Endothelial cell (in vitro differentiated cells): ENCODE measurements at regions not wholly inside any gene's neighbourhood (a gene's known extent, or its start where the extent isn't known, plus 50 kb on each side); places are given as distances from the start of the nearest gene placed in this dataset.
"Not testable (repeated sequence)": the region's sequence is repeated elsewhere in the genome, so short reads cannot be mapped to it uniquely, and the experiment has no call there.

Experiments used
- DNase-seq: peaks from one replicate; pipeline ENCODE4 v3.0.0; 2021; ENCODE audit warnings: low spot score
- H3K27ac Mint-ChIP-seq: one replicate; pipeline ENCODE4 v1.8.0; 2021; ENCODE audit warnings: mixed read lengths, inconsistent platforms; ENCODE audit not compliant: unreplicated experiment
- H3K27me3 Mint-ChIP-seq: one replicate; pipeline ENCODE4 v1.8.0; 2021; ENCODE audit warnings: mild to moderate bottlenecking, moderate library complexity, mixed read lengths, inconsistent platforms; ENCODE audit not compliant: unreplicated experiment
- H3K36me3 Mint-ChIP-seq: one replicate; pipeline ENCODE4 v1.8.0; 2021; ENCODE audit warnings: mild to moderate bottlenecking, low read depth, mixed read lengths, inconsistent platforms; ENCODE audit not compliant: unreplicated experiment
- H3K4me1 Mint-ChIP-seq: one replicate; pipeline ENCODE4 v1.8.0; 2021; ENCODE audit warnings: mild to moderate bottlenecking, mixed read lengths, inconsistent platforms; ENCODE audit not compliant: unreplicated experiment
- H3K4me3 Mint-ChIP-seq: one replicate; pipeline ENCODE4 v1.8.0; 2021; ENCODE audit warnings: mild to moderate bottlenecking, mixed read lengths, inconsistent platforms; ENCODE audit not compliant: unreplicated experiment
- H3K9me3 Mint-ChIP-seq: one replicate; pipeline ENCODE4 v1.8.0; 2021; ENCODE audit warnings: mixed read lengths, inconsistent platforms; ENCODE audit not compliant: unreplicated experiment
- TF ChIP-seq, protein P1 (sequence below): fragments of 200-600 bp; sonication (generic); IDR thresholded peaks from one replicate; pipeline ENCODE4 v1.5.0; 2021; ENCODE audit warnings: antibody characterized with exemption; ENCODE audit not compliant: unreplicated experiment

GRCh38 chr5:118407958-118408357, 580.4 kb downstream of the DTWD2 start:
- TF ChIP-seq, protein P1, sequence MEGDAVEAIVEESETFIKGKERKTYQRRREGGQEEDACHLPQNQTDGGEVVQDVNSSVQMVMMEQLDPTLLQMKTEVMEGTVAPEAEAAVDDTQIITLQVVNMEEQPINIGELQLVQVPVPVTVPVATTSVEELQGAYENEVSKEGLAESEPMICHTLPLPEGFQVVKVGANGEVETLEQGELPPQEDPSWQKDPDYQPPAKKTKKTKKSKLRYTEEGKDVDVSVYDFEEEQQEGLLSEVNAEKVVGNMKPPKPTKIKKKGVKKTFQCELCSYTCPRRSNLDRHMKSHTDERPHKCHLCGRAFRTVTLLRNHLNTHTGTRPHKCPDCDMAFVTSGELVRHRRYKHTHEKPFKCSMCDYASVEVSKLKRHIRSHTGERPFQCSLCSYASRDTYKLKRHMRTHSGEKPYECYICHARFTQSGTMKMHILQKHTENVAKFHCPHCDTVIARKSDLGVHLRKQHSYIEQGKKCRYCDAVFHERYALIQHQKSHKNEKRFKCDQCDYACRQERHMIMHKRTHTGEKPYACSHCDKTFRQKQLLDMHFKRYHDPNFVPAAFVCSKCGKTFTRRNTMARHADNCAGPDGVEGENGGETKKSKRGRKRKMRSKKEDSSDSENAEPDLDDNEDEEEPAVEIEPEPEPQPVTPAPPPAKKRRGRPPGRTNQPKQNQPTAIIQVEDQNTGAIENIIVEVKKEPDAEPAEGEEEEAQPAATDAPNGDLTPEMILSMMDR, result no peak
- no peak for DNase-seq
- Mint-ChIP-seq H3K27ac (no peak overlapping the region), H3K36me3 (peaks cover 3% of the 10 kb centered on the region), H3K4me1 (peaks cover 6% of the 10 kb centered on the region), H3K9me3 (no peaks in the 10 kb centered on the region), H3K4me3 (no peak overlapping the region), H3K27me3 (peaks cover 2% of the 10 kb centered on the region)

DNA sequence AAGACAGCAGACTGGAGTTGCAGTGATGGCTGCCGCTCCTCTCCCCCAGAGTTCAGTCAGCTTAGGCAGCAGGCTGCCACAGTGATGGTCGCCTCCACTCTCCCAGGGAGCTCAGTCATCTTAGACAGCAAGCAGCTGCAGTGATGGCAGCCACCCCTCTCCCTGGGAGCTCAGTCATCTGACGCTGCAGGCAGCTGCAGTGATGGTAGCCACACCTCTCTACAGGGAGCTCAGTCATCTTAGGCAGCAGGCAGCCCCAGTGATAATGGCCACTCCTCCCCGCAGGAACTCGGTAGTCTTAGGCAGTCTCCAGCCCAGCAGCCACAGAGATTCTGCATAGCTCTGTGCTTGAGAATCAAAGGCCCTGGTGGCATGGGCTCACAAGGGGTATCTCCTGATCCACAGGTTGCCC, 582.7 kb downstream of the DTWD2 start:
- Mint-ChIP-seq H3K27ac (no peak overlapping the region), H3K9me3 (no peaks in the 10 kb centered on the region), H3K4me3 (no peak overlapping the region), H3K4me1 (peaks cover 6% of the 10 kb centered on the region), H3K36me3 (peaks cover 3% of the 10 kb centered on the region), H3K27me3 (peaks cover 2% of the 10 kb centered on the region)
- no peak for DNase-seq
- TF ChIP-seq, protein P1, result no peak

- H3K4me3 Mint-ChIP-seq, result no peak overlapping the region
- no peaks in the 10 kb centered on the region for H3K36me3 Mint-ChIP-seq
- no peak for DNase-seq
- no peaks in the 10 kb centered on the region for H3K9me3 Mint-ChIP-seq
- TF ChIP-seq, protein P1, result no peak
- H3K27me3 Mint-ChIP-seq, result no peaks in the 10 kb centered on the region
- H3K4me1 Mint-ChIP-seq, result no peaks in the 10 kb centered on the region
- H3K27ac Mint-ChIP-seq, result no peak overlapping the region
These were observed 591.1 kb downstream of the DTWD2 start for GRCh38 chr5:118397236-118397635.

- TF ChIP-seq, protein P1, result no peak
- no peaks in the 10 kb centered on the region for H3K27me3 Mint-ChIP-seq
- H3K9me3 Mint-ChIP-seq, result no peaks in the 10 kb centered on the region
- H3K4me1 Mint-ChIP-seq, result no peaks in the 10 kb centered on the region
- H3K27ac Mint-ChIP-seq, result no peak overlapping the region
- no peaks in the 10 kb centered on the region for H3K36me3 Mint-ChIP-seq
- no peak overlapping the region for H3K4me3 Mint-ChIP-seq
- no peak for DNase-seq
These were observed 595.9 kb downstream of the DTWD2 start for GRCh38 chr5:118392491-118392890.

- not testable (repeated sequence) for DNase-seq, H3K4me3 Mint-ChIP-seq, H3K4me1 Mint-ChIP-seq, H3K9me3 Mint-ChIP-seq, H3K36me3 Mint-ChIP-seq, H3K27me3 Mint-ChIP-seq, H3K27ac Mint-ChIP-seq
These were observed 605.4 kb downstream of the DTWD2 start for GRCh38 chr5:118382931-118383330.

GRCh38 chr5:118379470-118379869, 608.9 kb downstream of the DTWD2 start:
- Mint-ChIP-seq H3K4me1 (peaks cover 2% of the 10 kb centered on the region), H3K9me3 (peaks cover 7% of the 10 kb centered on the region), H3K27me3 (peaks cover 4% of the 10 kb centered on the region), H3K4me3 (no peak overlapping the region), H3K27ac (no peak overlapping the region), H3K36me3 (peaks cover 3% of the 10 kb centered on the region)
- DNase-seq, result no peak
- TF ChIP-seq, protein P1, result no peak
